HG03457 (cell line): ENCODE measurements at regions not wholly inside any gene's neighbourhood (a gene's known extent, or its start where the extent isn't known, plus 50 kb on each side); places are given as distances from the start of the nearest gene placed in this dataset.
"Not testable (repeated sequence)": the region's sequence is repeated elsewhere in the genome, so short reads cannot be mapped to it uniquely, and the experiment has no call there.

Experiments used
- ATAC-seq: cut with Tn5 transposase; IDR thresholded peaks from one replicate; pipeline ENCODE4 v1.9.1; 2021; ENCODE audit warnings: moderate number of reproducible peaks; ENCODE audit not compliant: unreplicated experiment

- not testable (repeated sequence) for ATAC-seq
Observed at GRCh38 chr7:106530183-106530582, 130.8 kb downstream of the CCDC71L start.

- ATAC-seq: not testable (repeated sequence)
Observed at GRCh38 chr7:106526617-106527016, 134.3 kb downstream of the CCDC71L start.

- ATAC-seq: no peak
Observed at GRCh38 chr7:106524690-106525059, 136.3 kb downstream of the CCDC71L start.

- no peak for ATAC-seq
Observed at GRCh38 chr7:106523482-106523881, 137.5 kb downstream of the CCDC71L start.

- no peak for ATAC-seq
Observed at GRCh38 chr7:106522696-106523095, 138.3 kb downstream of the CCDC71L start.

GRCh38 chr7:106521541-106521940, 139.4 kb downstream of the CCDC71L start:
- no peak for ATAC-seq

- no peak for ATAC-seq
Observed at GRCh38 chr7:106520962-106521514, 139.9 kb downstream of the CCDC71L start.

GRCh38 chr7:106518967-106519366, 142.0 kb downstream of the CCDC71L start:
- no peak for ATAC-seq

GRCh38 chr7:106518239-106518638, 142.7 kb downstream of the CCDC71L start:
- no peak for ATAC-seq

GRCh38 chr7:106517508-106517907, 143.4 kb downstream of the CCDC71L start:
- ATAC-seq: no peak

GRCh38 chr7:106515321-106515720, 145.6 kb downstream of the CCDC71L start:
- no peak for ATAC-seq

- no peak for ATAC-seq
Observed at GRCh38 chr7:106514881-106515280, 146.1 kb downstream of the CCDC71L start.

GRCh38 chr7:106512217-106512616, 148.7 kb downstream of the CCDC71L start:
- no peak for ATAC-seq

- no peak for ATAC-seq
Observed at GRCh38 chr7:106504645-106505044, 156.3 kb downstream of the CCDC71L start.

- ATAC-seq: no peak
Observed at GRCh38 chr7:106504207-106504606, 156.8 kb downstream of the CCDC71L start.

- no peak for ATAC-seq
Observed at GRCh38 chr7:106503626-106504025, 157.3 kb downstream of the CCDC71L start.

GRCh38 chr7:106501605-106502580, 159.1 kb downstream of the CCDC71L start:
- no peak for ATAC-seq

GRCh38 chr7:106499897-106500296, 161.1 kb downstream of the CCDC71L start:
- no peak for ATAC-seq

- ATAC-seq: not testable (repeated sequence)
Observed at GRCh38 chr7:106498005-106498404, 163.0 kb downstream of the CCDC71L start.

GRCh38 chr7:106493041-106493731, 167.8 kb downstream of the CCDC71L start:
- ATAC-seq: no peak

- no peak for ATAC-seq
Observed at GRCh38 chr7:106488465-106488864, 172.5 kb downstream of the CCDC71L start.

- ATAC-seq: no peak
Observed at GRCh38 chr7:106487892-106488291, 173.1 kb downstream of the CCDC71L start.
